RCC 7860 (cell line): ENCODE measurements at regions not wholly inside any gene's neighbourhood (a gene's known extent, or its start where the extent isn't known, plus 50 kb on each side); places are given as distances from the start of the nearest gene placed in this dataset.
"Not testable (repeated sequence)": the region's sequence is repeated elsewhere in the genome, so short reads cannot be mapped to it uniquely, and the experiment has no call there.

Source experiments
- DNase-seq: peaks from one replicate; pipeline ENCODE4 v3.0.0-alpha.2; 2015; ENCODE audit warnings: low spot score
- FAIRE-seq: peaks from 2 replicates; lab custom pipeline; 2012; peaks lifted over from hg19 to GRCh38; lab: Jason Lieb, UNC

DNA sequence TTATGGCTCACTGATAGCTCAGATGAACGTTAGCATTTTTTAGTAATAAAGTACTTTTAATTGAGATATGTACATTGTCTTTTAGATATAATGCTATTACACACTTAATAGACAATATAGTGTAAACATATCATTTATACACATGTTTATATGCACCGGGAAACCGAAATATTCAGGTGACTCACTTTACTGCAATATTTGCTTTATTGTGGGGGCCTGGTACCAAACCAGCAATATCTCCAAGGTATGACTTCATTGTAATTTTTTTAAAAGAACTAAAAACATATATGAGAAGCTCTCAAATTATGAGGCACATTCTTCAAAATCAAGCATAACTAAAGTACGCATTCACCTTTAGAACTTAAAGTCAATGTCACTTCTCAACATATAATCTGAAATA, 231.2 kb upstream of the SLC7A11 start:
- DNase-seq (no peak), FAIRE-seq (no peak)

- DNase-seq (no peak), FAIRE-seq (no peak)
Observed at GRCh38 chr4:138460477-138461414, 218.6 kb upstream of the SLC7A11 start.

GRCh38 chr4:138458751-138459150, 216.6 kb upstream of the SLC7A11 start:
- DNase-seq = no peak
- no peak for FAIRE-seq

DNA sequence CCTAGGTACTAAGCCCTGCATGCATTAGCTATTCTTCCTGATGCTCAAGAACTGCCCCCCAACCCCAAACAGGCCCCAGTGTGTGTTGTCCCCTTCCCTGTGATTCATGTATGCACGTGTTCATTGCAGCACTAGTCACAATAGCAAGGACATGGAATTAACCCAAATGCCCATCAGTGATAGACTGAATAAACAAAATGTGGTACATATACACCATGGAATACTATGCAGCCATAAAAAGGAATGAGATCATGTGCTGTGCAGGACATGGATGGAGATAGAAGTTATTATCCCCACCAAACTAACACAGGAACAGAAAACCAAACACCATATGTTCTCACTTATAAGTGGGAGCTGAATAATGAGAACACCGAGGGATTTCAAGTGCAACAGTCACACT, 214.2 kb upstream of the SLC7A11 start:
- FAIRE-seq, DNase-seq: not testable (repeated sequence)

GRCh38 chr4:138455097-138455496, 212.9 kb upstream of the SLC7A11 start:
- no peak for FAIRE-seq
- no peak for DNase-seq

DNA sequence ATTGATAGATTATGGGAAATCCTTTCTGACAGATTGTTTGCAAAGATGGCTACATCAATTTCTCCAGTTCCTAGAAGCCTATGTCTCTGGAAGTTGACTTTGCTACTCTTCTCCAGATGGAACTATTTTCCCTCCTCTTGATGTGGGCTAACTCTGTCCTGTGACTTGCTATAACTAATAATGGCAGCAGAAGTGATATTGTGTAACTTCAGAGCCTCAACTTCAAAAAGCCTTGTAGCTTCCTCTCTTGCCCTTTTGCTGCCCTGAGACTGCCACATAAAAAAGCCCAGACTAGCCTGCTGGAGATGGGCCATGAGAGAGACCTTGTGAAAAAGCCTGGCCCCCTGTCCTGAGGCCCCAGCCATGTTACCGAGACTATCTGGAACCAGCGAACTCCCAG, 210.7 kb upstream of the SLC7A11 start:
- no peak for DNase-seq
- no peak for FAIRE-seq

- DNase-seq (no peak), FAIRE-seq (no peak)
Observed at GRCh38 chr4:138451276-138451663, 209.1 kb upstream of the SLC7A11 start.

GRCh38 chr4:138450546-138451275, 208.6 kb upstream of the SLC7A11 start:
- no peak for DNase-seq
- FAIRE-seq = no peak

DNA sequence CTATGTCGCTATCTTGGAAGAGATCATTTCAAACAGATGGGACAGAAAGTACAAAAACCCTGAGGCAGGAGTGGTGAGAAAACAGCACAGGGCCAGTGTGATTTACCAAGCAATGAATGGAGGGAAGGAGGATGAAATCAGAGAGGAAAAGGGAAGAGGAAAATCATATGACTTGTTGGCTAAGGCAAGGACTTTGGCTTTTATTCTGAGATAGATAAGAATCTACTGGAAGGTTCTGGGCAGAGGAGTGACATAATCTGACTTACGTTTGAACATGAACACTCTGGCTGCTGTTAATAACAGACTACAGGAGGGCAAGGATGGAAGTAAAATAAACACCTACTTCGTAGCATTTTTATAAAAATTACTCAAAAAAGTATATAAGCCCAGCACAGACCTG, 207.8 kb upstream of the SLC7A11 start:
- FAIRE-seq (no peak), DNase-seq (no peak)

DNA sequence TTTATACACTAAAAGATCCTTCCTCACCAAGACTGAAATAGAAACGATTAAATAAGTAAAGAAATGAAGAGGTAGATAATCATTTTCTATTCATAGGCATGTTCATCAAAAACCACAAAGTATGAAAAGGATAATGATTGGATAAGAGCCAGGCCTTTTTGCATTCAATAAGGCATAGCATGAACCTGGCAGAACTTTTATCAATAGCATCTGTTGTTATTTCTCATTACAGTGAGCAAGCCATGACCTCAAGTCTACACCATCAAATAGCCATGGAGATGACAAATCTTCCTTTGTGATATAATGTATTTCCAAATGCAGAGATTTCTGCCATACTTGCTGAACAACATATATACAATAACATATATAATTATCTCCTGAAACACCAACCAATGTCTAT, 206.0 kb upstream of the SLC7A11 start:
- FAIRE-seq (no peak), DNase-seq (no peak)

GRCh38 chr4:138446456-138446855, 204.3 kb upstream of the SLC7A11 start:
- DNase-seq = no peak
- FAIRE-seq = no peak

GRCh38 chr4:138445098-138445497, 202.9 kb upstream of the SLC7A11 start:
- DNase-seq (no peak), FAIRE-seq (no peak)

DNA sequence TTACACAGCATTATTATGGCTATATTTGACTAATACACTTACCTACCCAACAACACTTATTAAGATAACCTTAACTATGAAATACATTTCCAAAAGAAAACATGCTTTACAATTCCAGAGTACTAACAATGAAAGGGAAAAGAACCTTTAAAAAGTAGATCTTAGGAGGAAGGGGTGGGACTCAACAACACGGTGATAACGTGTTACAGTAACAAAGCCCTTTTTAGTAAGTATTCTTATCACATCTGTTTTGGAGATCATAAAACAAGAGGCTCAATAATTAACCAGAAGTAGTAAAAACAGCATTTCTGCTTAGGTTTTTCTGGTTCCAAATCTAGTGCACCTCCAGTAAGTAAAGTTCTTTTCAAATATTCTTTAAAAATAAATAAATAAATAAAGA, 202.1 kb upstream of the SLC7A11 start:
- DNase-seq (no peak), FAIRE-seq (no peak)

- no peak for DNase-seq
- peak; percentile 57 for FAIRE-seq
Observed at GRCh38 chr4:138439143-138439581, 197.0 kb upstream of the SLC7A11 start.

- no peak for FAIRE-seq
- DNase-seq = no peak
Observed at GRCh38 chr4:138438608-138439007, 196.5 kb upstream of the SLC7A11 start.

DNA sequence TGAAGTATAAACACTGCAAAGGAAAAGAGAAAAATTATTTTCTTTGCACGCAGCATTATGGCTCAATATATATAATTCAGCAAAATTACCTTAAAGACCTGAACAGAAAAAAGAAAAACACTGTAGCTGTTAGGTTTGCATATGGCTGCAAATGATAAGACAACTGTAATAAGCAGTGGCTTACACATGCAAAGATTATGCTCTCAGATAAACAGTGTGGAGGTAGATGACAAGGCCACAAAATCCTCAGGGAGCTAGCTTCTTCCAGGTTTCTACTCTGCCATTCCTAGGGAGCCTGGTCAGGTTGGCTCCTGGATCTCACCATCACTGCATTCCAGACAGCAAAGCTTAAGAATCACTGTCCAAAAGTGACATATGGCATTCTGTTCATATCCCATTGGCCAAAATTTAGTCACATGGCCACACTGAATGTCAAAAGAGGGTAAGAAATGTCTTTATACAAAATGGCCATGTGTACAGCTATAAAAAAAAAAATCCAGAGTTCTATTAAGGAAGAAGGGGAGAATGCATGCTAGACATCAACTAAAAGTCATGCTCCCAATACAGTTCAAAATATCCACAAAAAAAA, 195.2 kb upstream of the SLC7A11 start:
- FAIRE-seq = no peak
- DNase-seq = no peak

GRCh38 chr4:138435733-138436132, 193.6 kb upstream of the SLC7A11 start:
- not testable (repeated sequence) for FAIRE-seq, DNase-seq

- FAIRE-seq = not testable (repeated sequence)
Observed at GRCh38 chr4:138435046-138435445, 192.9 kb upstream of the SLC7A11 start.

DNA sequence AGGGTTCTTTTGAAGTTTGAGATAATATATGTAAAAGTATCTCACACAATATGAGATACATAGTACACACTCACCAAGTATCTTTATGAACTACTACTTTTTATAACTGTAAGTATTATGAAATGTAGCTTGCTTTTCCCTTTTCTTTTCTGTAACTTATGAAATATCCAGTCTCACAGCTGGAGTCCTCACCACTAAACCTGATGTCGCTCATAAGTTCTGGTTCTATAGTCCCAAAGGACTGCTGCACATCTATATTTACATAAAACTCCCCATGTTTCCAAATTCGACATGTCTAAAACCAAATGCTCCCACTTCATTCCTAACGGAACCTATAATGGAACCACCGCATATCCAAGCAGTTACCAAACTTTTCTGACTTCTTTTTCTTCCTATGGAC, 186.5 kb upstream of the SLC7A11 start:
- DNase-seq (no peak), FAIRE-seq (no peak)

More at GRCh38 chr4:138435046-138435445, 192.9 kb upstream of the SLC7A11 start:
- DNase-seq = not testable (repeated sequence)

- FAIRE-seq (no peak), DNase-seq (no peak)
Observed at GRCh38 chr4:138426786-138427185, 184.6 kb upstream of the SLC7A11 start.

DNA sequence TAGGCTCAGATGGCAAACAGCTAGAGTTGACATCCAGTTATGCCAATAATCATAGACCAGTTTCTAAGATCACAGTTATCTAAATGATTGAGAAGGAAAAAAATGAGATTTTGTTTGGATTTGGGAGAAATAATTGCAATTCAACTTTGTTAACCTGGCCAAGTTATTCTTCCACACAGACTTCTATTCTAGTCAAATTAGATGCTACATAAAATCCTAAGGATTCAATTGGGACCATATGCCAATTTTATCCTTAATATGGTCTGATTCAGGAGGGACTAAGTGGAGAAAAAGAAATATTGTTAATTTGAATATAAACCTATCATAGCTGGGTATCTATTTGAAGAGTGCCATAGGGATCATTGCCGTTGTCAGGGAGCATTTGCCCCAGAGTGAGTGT, 178.3 kb upstream of the SLC7A11 start:
- FAIRE-seq (no peak), DNase-seq (no peak)
